ENCODE measurements at regions not wholly inside any gene's neighbourhood (a gene's known extent, or its start where the extent isn't known, plus 50 kb on each side); places are given as distances from the start of the nearest gene placed in this dataset.

GRCh38 chr4:123244137-123244536 is 152.5 kb upstream of the SPRY1 start:
- Histone ChIP-seq H3K79me2 (ENCODE audit: insufficient read depth, low read depth) (no peaks in the 10 kb centered on the region), H2AFZ (ENCODE audit: low read depth) (no peak overlapping the region), H3K27me3 (ENCODE audit: insufficient read depth, low read depth) (no peaks in the 10 kb centered on the region), H4K20me1 (ENCODE audit: insufficient read depth) (no peaks in the 10 kb centered on the region), H3K4me1 (ENCODE audit: low read depth, poor library complexity, severe bottlenecking) (no peaks in the 10 kb centered on the region), H3K36me3 (ENCODE audit: insufficient read depth) (no peaks in the 10 kb centered on the region; the same call in 1 of the 2 replicates), H3K27ac (no peak overlapping the region), H3K4me2 (no peak overlapping the region), H3K4me3 (IDR thresholded peaks at IDR 0.05; ENCODE audit: insufficient read depth, low read depth, low read length) (no peak overlapping the region), H3K9ac (no peak overlapping the region)
- no peak for TF ChIP-seq CTCF (conservative IDR thresholded peaks at IDR 0.05; ENCODE audit: low read depth, low read length)

GRCh38 chr4:123246085-123246484 is 150.5 kb upstream of the SPRY1 start:
- no peak for TF ChIP-seq CTCF (conservative IDR thresholded peaks at IDR 0.05; ENCODE audit: low read depth, low read length)
- Histone ChIP-seq H3K4me1 (ENCODE audit: low read depth, poor library complexity, severe bottlenecking) (no peaks in the 10 kb centered on the region), H4K20me1 (ENCODE audit: insufficient read depth) (no peaks in the 10 kb centered on the region), H3K36me3 (ENCODE audit: insufficient read depth) (no peaks in the 10 kb centered on the region; the same call in 1 of the 2 replicates), H3K27me3 (ENCODE audit: insufficient read depth, low read depth) (no peaks in the 10 kb centered on the region), H3K4me3 (IDR thresholded peaks at IDR 0.05; ENCODE audit: insufficient read depth, low read depth, low read length) (no peak overlapping the region), H3K27ac (no peak overlapping the region), H2AFZ (ENCODE audit: low read depth) (no peak overlapping the region), H3K79me2 (ENCODE audit: insufficient read depth, low read depth) (no peaks in the 10 kb centered on the region), H3K4me2 (no peak overlapping the region), H3K9ac (no peak overlapping the region)

DNA sequence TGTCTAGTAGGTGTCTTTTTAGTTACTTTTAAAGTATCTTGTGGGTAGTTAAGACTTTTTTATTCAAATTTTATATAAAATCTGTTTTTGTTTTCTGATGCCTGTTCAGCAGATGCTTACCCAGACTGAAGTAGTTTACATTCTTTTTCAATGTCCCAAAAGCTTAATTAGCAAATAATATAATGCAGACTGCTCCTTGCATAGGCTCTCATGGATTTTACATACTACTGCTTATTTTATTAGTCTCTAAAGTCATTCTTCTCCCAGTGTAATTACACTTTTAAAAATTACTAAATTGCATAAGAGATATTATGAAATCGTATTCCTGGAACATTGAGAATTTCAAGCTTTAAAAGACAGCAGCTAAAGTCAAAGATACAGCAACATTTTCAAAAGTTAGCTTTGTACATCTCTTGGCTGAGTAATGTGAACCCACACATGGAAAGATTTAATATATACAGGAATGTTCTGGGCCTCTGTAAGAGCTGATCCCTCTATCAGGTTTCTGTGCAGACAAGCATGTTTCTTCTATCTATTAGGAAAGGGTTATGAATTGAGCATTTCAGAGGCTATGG is 148.4 kb upstream of the SPRY1 start:
- no peak overlapping the region for H3K4me2 ChIP-seq
- no peak for TF ChIP-seq CTCF (conservative IDR thresholded peaks at IDR 0.05; ENCODE audit: low read depth, low read length)
- H3K4me3 ChIP-seq (IDR thresholded peaks at IDR 0.05; ENCODE audit: insufficient read depth, low read depth, low read length), result no peak overlapping the region
- H3K27ac ChIP-seq, result no peak overlapping the region
- no peaks in the 10 kb centered on the region for H3K79me2 ChIP-seq (ENCODE audit: insufficient read depth, low read depth)
- H3K4me1 ChIP-seq (ENCODE audit: low read depth, poor library complexity, severe bottlenecking), result no peaks in the 10 kb centered on the region
- H2AFZ ChIP-seq (ENCODE audit: low read depth), result no peak overlapping the region
- no peaks in the 10 kb centered on the region for H4K20me1 ChIP-seq (ENCODE audit: insufficient read depth)
- H3K36me3 ChIP-seq (ENCODE audit: insufficient read depth), result no peaks in the 10 kb centered on the region; the same call in 1 of the 2 replicates
- no peak overlapping the region for H3K9ac ChIP-seq
- H3K27me3 ChIP-seq (ENCODE audit: insufficient read depth, low read depth), result no peaks in the 10 kb centered on the region

- H3K27ac ChIP-seq, result no peak overlapping the region
- no peaks in the 10 kb centered on the region for H4K20me1 ChIP-seq (ENCODE audit: insufficient read depth)
- H3K36me3 ChIP-seq (ENCODE audit: insufficient read depth), result no peaks in the 10 kb centered on the region
- no peaks in the 10 kb centered on the region for H3K79me2 ChIP-seq (ENCODE audit: insufficient read depth, low read depth)
- H3K4me1 ChIP-seq (ENCODE audit: low read depth, poor library complexity, severe bottlenecking), result no peaks in the 10 kb centered on the region
- TF ChIP-seq CTCF (conservative IDR thresholded peaks at IDR 0.05; ENCODE audit: low read depth, low read length), result no peak
- no peak overlapping the region for H3K4me2 ChIP-seq
- H3K9ac ChIP-seq, result no peak overlapping the region
- H2AFZ ChIP-seq (ENCODE audit: low read depth), result no peak overlapping the region
- H3K4me3 ChIP-seq (IDR thresholded peaks at IDR 0.05; ENCODE audit: insufficient read depth, low read depth, low read length), result no peak overlapping the region
- H3K27me3 ChIP-seq (ENCODE audit: insufficient read depth, low read depth), result no peaks in the 10 kb centered on the region
These were observed 146.8 kb upstream of the SPRY1 start for GRCh38 chr4:123249821-123250220.

Data from KMS-11 (cell line).